ENCODE measurements at regions not wholly inside any gene's neighbourhood (a gene's known extent, or its start where the extent isn't known, plus 50 kb on each side); places are given as distances from the start of the nearest gene placed in this dataset.
"Not testable (repeated sequence)": the region's sequence is repeated elsewhere in the genome, so short reads cannot be mapped to it uniquely, and the experiment has no call there.

- no peak overlapping the region for H3K4me3 ChIP-seq (ENCODE audit: low read depth, low read length)
- no peak for DNase-seq (ENCODE audit: low read depth)
- no peak for TF ChIP-seq CTCF (IDR thresholded peaks at IDR 0.05; ENCODE audit: low read depth, low read length, missing control alignments)
- in situ Hi-C loops (cut with HindIII; ENCODE audit: low sequenced_read_pairs): no loop called here
Observed at GRCh38 chr3:110886222-110886893, 185.3 kb upstream of the NECTIN3 start.

GRCh38 chr3:110887176-110887575 is 184.4 kb upstream of the NECTIN3 start:
- no peak for TF ChIP-seq CTCF (IDR thresholded peaks at IDR 0.05; ENCODE audit: low read depth, low read length, missing control alignments)
- DNase-seq (ENCODE audit: low read depth): no peak
- no peak overlapping the region for H3K4me3 ChIP-seq (ENCODE audit: low read depth, low read length)
- in situ Hi-C loops (cut with HindIII; ENCODE audit: low sequenced_read_pairs): no loop called here

GRCh38 chr3:110888625-110889375 is 182.8 kb upstream of the NECTIN3 start:
- in situ Hi-C loops (cut with HindIII; ENCODE audit: low sequenced_read_pairs); H3K4me3 ChIP-seq (ENCODE audit: low read depth, low read length); DNase-seq (ENCODE audit: low read depth): not testable (repeated sequence)

- H3K4me3 ChIP-seq (ENCODE audit: low read depth, low read length); in situ Hi-C loops (cut with HindIII; ENCODE audit: low sequenced_read_pairs); DNase-seq (ENCODE audit: low read depth): not testable (repeated sequence)
Observed at GRCh38 chr3:110889376-110889699, 182.3 kb upstream of the NECTIN3 start.

- in situ Hi-C loops (cut with HindIII; ENCODE audit: low sequenced_read_pairs): no loop called here
Observed at GRCh38 chr3:110894574-110894973, 177.0 kb upstream of the NECTIN3 start.

GRCh38 chr3:110895054-110895453 is 176.6 kb upstream of the NECTIN3 start:
- no peak for TF ChIP-seq CTCF (IDR thresholded peaks at IDR 0.05; ENCODE audit: low read depth, low read length, missing control alignments)
- H3K4me3 ChIP-seq (ENCODE audit: low read depth, low read length): no peak overlapping the region
- DNase-seq (ENCODE audit: low read depth): no peak
- in situ Hi-C loops (cut with HindIII; ENCODE audit: low sequenced_read_pairs): no loop called here

More at GRCh38 chr3:110894574-110894973, 177.0 kb upstream of the NECTIN3 start:
- TF ChIP-seq CTCF (IDR thresholded peaks at IDR 0.05; ENCODE audit: low read depth, low read length, missing control alignments): no peak
- H3K4me3 ChIP-seq (ENCODE audit: low read depth, low read length): no peak overlapping the region
- DNase-seq (ENCODE audit: low read depth): no peak

- no peak for DNase-seq (ENCODE audit: low read depth)
- no peak overlapping the region for H3K4me3 ChIP-seq (ENCODE audit: low read depth, low read length)
- TF ChIP-seq CTCF (IDR thresholded peaks at IDR 0.05; ENCODE audit: low read depth, low read length, missing control alignments): no peak
- in situ Hi-C loops (cut with HindIII; ENCODE audit: low sequenced_read_pairs): no loop called here
Observed at GRCh38 chr3:110897046-110897445, 174.6 kb upstream of the NECTIN3 start.

Data from astrocyte of the cerebellum (primary cell).